ENCODE measurements at regions not wholly inside any gene's neighbourhood (a gene's known extent, or its start where the extent isn't known, plus 50 kb on each side); places are given as distances from the start of the nearest gene placed in this dataset.

DNA sequence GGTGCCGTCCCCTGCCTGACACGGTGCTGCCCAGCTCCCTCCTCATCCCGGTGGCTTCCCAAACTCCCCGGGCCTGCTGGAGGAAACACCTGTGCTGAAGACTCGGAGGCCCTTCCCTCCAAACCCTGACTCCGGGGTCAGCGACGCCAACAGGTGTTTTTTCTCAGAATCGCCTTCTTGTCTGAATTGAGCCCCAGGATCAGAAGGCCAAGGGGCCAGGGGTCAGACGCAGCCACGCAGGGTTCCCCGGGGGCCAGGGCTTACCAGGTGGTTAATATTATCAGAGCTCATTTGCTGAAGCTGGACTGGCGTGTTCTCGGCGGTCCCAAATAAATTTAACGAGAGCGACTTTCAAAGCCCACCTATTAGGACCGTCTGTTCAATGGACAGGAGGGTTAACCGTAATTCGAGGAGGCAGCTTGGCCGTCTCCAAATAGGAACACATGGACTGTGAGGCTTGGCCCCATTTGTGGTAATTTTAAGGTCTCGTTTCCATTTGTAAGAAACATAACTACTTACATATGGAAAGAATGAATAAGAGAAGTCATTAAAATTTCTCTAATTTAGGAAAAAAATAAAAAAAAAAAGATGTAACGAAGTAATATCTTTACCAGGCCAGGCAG lies 239.3 kb downstream of the CRLF2 start:
- H2BK5ac ChIP-seq (ENCODE audit: low read depth, low read length, poor library complexity, severe bottlenecking) = no peak overlapping the region
- no peak overlapping the region for H4K8ac ChIP-seq (ENCODE audit: low read depth in 2 of 2, low read length in 2 of 2)
- no peak overlapping the region for H2AFZ ChIP-seq (replicated peaks; ENCODE audit: low read length, poor library complexity)
- H4K5ac ChIP-seq (ENCODE audit: low read depth, low read length) = no peak overlapping the region
- WGBS, 2 experiments (ENCODE audit: extremely low coverage in 2 of 2, insufficient read length in 1 of 2) = 33% methylated on average over 8 of the region's 23 CpGs; no CpG with 5 or more reads in 1 of the 2 experiments
- H3K4ac ChIP-seq (ENCODE audit: low read depth, low read length) = no peak overlapping the region
- no peak overlapping the region for H2BK15ac ChIP-seq (ENCODE audit: low read depth, low read length)
- H2AK5ac ChIP-seq (ENCODE audit: low read depth, low read length) = no peak overlapping the region
- no peaks in the 10 kb centered on the region for H3K27me3 ChIP-seq (ENCODE audit: control insufficient read depth, insufficient read depth, low read length)
- DNase-seq (no peak), ATAC-seq (ENCODE audit: low read depth) (no peak)
- ChIA-PET POLR2A (ENCODE audit: unreplicated experiment) (no interaction called here), CTCF (no interaction called here)
- no peak overlapping the region for H3K27ac ChIP-seq (ENCODE audit: insufficient read depth, low read length)
- dilution Hi-C loops (cut with HindIII; ENCODE audit: low sequenced_read_pairs, unreplicated experiment) (no loop called here), intact Hi-C loops (cut with micrococcal nuclease) (no loop called here), in situ Hi-C loops (cut with MboI; ENCODE audit: low sequenced_read_pairs) (no loop called here)
- H3K9me3 ChIP-seq (ENCODE audit: control insufficient read depth, insufficient read depth, low read length) = peaks cover 22% of the 10 kb centered on the region; the same call in 1 of the 2 replicates
- H2AK9ac ChIP-seq (replicated peaks; ENCODE audit: low read depth, low read length, poor library complexity) = no peak overlapping the region
- H4K20me1 ChIP-seq (ENCODE audit: insufficient read depth, low read length) = no peaks in the 10 kb centered on the region
- BruUV-seq (replicated peaks) = no TSS peak
- no peak overlapping the region for H3K4me2 ChIP-seq (ENCODE audit: low read depth, low read length)
- no peak overlapping the region for H3K23ac ChIP-seq (ENCODE audit: low read depth, low read length)
- no peaks in the 10 kb centered on the region for H3K9me1 ChIP-seq (ENCODE audit: insufficient read depth, low read length)
- H2BK120ac ChIP-seq (ENCODE audit: low read depth, low read length) = no peak overlapping the region
- no peaks in the 10 kb centered on the region for H3K79me1 ChIP-seq (ENCODE audit: low read depth in 1 of 2, low read length in 2 of 2)
- H3K36me3 ChIP-seq (ENCODE audit: control insufficient read depth, insufficient read depth, low read length) = no peaks in the 10 kb centered on the region
- no peak overlapping the region for H3K56ac ChIP-seq (ENCODE audit: extremely low read depth, insufficient read depth, low read length)
- H2BK20ac ChIP-seq (ENCODE audit: low read depth, low read length) = no peak overlapping the region
- H3K18ac ChIP-seq (ENCODE audit: low read depth, low read length) = no peak overlapping the region
- H3K14ac ChIP-seq (replicated peaks; ENCODE audit: low read depth, low read length) = no peak overlapping the region
- H3K9ac ChIP-seq (ENCODE audit: low read depth, low read length) = no peak overlapping the region
- H4K91ac ChIP-seq (ENCODE audit: insufficient read depth, low read depth, low read length) = no peak overlapping the region
- H3K4me3 ChIP-seq (ENCODE audit: insufficient read depth, low read depth, low read length) = no peak overlapping the region
- no peaks in the 10 kb centered on the region for H3K4me1 ChIP-seq (ENCODE audit: control insufficient read depth, insufficient read depth, low read length)
- TF ChIP-seq POLR2A (IDR thresholded peaks at IDR 0.05; ENCODE audit: low read depth, low read length) (no peak), MAZ (IDR thresholded peaks at IDR 0.05; ENCODE audit: borderline replicate concordance, low read depth, low read length) (no peak), FOS (IDR thresholded peaks at IDR 0.05; ENCODE audit: low read depth, low read length) (no peak), RCOR1 (IDR thresholded peaks at IDR 0.05; ENCODE audit: insufficient replicate concordance, low read length) (no peak), USF2 (IDR thresholded peaks at IDR 0.05; ENCODE audit: low read depth, low read length) (no peak), NFE2L2 (IDR thresholded peaks at IDR 0.05; ENCODE audit: low read depth, low read length) (no peak), ELK1 (IDR thresholded peaks at IDR 0.05; ENCODE audit: borderline replicate concordance, low read depth, low read length) (no peak), SMC3 (IDR thresholded peaks at IDR 0.05; ENCODE audit: low read depth, low read length) (no peak), CHD1 (IDR thresholded peaks at IDR 0.05; ENCODE audit: low read depth, low read length) (no peak), CTCF (conservative IDR thresholded peaks at IDR 0.05; ENCODE audit: low read depth, low read length) (no peak), CEBPB (IDR thresholded peaks at IDR 0.05; ENCODE audit: low read depth, low read length) (no peak), BHLHE40 (IDR thresholded peaks at IDR 0.05; ENCODE audit: low read depth, low read length) (no peak)
